Fibroblast of peridontal ligament (primary cell): ENCODE measurements at regions not wholly inside any gene's neighbourhood (a gene's known extent, or its start where the extent isn't known, plus 50 kb on each side); places are given as distances from the start of the nearest gene placed in this dataset.

ENCODE experiments used
- DNase-seq: peaks from one replicate; pipeline ENCODE4 v3.0.0-alpha.2; 2010; ENCODE audit errors: extremely low read depth

DNA sequence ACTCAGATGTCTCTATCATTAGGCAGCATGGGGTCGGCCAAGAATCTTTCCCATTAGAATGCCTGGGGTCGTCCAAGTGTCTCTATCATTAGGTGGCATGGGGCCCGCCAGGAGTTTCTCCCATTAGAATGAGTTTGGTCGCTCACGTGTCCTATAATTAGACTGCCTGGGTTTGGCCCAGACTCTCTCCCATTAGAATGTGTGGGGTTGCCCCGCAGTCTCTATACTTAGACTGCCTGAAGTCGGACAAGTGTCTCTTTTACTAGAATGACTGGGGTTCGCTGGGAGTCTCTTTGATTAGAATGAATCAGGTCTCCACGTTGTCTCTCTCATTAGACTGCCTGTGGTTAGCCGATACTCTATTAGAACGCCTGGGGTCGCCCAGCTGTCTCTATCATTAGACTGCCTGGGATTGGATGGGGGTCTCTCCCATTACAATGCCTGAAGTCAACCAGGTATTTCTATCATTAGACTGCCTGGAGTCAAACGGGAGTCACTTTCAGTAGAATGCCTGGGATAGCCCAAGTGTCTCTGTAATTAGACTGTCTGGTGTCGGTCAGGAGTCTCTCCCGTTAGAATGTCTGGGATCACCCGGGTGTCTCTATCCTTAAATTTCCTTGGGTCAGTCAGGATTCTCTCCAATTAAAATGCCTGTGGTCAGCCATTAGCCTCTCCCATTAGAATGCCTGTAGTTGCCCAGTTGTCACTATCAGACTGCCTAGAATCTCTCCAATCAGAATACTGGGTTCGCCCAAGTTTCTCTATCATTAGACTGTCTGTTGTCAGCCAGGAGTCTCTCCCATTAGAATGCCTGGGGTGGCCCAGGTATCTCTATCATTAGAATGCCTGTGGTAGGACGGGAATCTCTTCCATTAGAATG lies 1454.1 kb downstream of the UQCRFS1 start:
- no peak for DNase-seq

DNA sequence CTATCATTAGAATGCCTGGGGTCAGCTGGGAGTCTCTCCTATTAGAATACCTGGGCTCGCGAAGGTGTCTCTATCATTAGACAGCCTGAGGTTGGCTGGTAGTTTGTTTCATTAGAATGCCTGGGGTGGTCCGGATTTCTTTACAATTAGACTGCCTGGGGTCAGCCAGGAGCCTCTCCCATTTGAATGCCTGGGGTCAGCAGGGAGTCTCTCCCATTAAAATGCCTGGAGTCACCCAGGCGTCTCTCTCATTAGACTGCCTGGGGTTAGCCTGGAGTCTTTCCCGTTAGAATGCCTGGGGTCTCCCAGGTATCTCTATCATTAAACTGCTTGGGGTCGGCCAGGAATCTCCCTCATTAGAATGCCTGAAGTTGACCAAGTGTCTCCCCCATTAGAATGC lies 1458.3 kb downstream of the UQCRFS1 start:
- no peak for DNase-seq

DNA sequence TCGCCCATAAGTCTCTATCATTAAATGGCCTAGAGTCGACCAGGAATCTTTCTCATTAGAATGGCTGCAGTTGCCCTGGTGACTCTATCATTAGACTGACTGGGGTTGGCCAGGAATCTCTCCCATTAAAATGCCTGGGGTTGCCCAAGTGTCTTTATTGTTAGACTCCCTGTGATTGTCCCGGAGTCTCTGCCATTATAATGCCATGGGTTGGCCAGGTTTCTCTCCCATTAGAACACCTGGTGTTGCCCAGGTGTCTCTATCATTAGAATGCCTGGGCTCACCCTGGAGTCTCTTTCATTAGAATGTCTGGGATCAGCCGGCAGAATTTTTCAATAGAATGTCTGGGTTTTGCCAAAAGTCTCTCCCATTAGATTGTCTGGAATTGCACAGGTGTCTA lies 1459.3 kb downstream of the UQCRFS1 start:
- no peak for DNase-seq

DNA sequence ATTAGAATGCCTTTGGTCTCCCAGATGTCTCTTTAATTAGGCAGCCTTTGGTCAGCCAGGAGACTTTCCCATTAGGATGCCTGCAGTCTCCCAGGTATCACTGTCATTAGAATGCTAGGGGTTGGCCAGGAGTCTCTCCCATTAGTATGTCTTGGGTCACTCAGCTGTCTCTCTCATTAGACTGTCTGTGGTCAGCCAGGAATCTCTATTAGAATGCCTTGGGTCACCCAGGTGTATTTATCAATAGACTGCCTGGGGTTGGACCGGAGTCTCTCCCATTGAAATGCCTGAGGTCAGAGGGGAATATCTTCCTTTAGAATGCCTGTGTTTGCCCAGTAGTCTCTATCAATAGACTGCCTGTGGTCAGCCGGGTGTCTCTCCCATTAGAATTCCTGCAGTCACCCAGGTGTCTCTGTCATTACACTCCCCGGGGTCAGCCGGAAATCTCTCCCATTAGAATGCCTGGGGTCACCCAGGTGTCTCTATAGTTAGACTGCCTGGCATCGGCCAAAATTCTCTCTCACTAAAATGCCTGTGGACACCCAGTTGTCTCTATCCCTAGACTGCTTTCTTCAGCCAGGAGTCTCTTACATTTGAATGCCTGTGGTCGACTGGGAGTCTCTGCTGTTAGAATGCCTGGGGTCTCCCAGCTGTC lies 1460.3 kb downstream of the UQCRFS1 start:
- DNase-seq = no peak

DNA sequence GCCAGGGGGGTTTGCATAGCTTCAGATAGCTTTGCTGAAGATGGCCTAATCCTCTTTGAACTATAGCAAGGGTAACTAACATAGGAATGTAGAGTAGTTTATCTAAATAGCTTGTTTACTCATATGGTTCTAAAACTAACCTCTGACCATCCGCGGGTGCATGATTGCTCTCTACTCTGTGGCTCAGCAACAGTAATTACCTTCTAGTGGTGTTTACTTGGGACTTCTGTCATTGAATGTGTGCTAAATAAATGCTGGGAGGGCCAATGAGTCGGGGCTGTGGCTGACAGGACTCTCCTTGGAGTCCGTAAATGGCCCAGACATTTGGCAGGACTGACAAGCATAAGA lies 1461.9 kb downstream of the UQCRFS1 start:
- DNase-seq = no peak

DNA sequence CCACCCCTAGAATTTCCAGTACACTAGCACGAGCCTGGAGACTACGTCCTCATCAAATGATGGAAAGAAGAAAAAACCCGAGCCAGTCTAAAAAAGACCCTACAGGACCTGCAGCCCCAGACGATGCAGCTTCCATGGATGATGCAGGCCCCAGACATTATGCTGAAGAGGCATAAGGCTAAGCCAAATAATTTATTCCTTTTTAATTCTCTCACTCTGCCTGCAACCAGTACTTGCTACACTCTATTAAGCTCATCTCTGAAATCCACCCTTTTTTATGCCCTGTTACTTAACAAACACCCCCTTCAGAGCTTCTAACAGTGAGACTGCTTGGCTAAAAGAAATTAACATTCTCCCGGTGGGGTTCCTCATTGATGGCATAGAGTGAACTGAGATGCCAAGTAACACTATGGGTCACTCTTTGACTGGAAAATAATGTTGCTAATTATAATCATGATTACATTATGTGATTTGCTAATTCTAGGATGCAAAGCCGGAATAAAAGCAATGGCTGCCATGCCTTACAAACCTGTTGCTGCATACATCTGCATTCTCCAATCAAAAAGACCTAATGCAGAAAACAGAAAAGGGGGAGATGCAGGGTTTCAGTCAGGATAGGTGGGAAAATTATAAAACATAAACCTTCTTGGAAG lies 1462.4 kb downstream of the UQCRFS1 start:
- DNase-seq = no peak

DNA sequence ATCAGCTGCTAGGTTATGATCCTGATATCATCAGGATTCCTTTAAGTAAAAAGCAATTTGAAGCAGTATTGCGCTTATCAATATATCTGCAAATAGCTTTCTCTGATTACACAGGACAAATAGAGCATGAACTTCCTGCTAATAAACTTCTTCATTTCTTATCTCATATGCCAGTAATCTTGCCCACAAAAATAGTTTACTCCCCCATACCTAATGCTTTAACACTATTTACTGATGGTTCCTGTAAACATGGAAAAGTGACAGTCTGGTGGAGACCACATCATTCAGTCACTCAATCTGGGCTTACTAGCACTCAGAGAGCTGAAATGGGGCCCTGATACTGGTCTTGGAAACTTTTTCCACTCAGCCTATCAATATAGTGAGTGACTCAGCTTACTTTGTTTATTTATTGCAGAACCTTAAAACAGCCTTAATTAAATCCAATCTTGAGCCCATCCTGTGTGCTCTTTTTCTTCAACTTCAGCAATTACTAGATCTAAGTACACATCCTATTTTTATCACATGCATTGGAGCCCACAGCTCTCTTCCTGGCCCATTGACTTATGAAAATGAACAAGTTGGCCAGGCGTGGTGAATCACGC lies 1464.3 kb downstream of the UQCRFS1 start:
- DNase-seq = peak; percentile 15

DNA sequence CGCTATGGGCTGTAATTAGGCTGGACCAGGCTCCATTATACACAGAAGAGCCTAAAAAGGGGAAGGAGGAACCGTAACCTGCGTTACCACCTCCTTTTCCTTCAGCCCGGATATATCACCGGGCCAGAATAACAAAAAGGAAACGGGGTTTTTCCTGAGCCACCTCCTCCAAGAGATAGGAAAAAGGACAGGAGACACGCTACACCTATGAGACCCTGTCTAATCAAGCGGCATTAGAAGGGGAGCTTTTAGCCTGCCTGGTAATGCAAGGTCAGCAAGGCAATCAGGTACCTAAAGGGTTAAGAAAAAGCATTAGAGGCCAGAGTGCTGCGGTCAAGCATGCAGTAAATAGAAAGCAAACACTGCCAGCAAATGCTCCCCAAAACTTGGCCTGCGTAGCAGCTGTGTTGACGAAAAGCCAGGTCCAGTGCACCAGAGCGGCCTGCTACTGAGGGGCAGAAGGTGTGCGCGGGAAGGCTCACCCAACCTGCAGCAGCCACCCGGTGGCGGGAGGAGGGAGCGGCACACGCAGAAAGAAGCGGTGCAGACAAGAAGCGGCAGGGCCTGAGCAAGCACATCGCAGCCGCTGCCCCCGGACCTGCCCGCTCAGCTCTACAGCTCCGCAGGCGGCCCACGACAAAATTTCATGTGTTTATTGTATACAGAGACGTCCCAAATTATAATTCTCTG lies 1466.1 kb downstream of the UQCRFS1 start:
- peak; percentile 5 for DNase-seq

DNA sequence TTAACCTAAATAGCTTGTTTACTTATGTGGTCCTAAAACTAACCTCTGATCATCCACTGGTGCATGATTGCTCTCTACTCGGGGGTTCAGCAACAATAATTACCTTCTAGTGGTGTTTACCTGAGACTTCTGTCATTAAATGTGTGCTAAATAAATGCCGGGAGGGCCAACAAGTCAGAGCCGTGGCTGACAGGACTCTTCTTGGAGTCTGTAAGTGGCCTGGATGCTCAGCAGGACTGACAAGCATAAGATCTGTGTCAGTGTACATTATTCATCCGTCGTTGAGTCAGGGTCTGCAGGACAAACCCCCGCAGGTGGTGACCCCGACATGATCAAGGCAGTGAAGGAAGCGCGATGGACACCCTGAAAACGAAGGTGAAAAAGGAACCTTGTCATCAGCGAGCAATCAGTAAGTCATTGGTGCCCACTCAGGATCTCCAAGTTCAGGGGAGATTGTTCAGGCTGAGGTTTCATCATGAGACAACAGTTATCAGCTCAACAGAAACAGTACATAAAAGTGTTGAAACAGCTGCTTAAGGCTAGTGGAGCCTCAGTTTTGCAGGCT lies 1466.9 kb downstream of the UQCRFS1 start:
- no peak for DNase-seq

DNA sequence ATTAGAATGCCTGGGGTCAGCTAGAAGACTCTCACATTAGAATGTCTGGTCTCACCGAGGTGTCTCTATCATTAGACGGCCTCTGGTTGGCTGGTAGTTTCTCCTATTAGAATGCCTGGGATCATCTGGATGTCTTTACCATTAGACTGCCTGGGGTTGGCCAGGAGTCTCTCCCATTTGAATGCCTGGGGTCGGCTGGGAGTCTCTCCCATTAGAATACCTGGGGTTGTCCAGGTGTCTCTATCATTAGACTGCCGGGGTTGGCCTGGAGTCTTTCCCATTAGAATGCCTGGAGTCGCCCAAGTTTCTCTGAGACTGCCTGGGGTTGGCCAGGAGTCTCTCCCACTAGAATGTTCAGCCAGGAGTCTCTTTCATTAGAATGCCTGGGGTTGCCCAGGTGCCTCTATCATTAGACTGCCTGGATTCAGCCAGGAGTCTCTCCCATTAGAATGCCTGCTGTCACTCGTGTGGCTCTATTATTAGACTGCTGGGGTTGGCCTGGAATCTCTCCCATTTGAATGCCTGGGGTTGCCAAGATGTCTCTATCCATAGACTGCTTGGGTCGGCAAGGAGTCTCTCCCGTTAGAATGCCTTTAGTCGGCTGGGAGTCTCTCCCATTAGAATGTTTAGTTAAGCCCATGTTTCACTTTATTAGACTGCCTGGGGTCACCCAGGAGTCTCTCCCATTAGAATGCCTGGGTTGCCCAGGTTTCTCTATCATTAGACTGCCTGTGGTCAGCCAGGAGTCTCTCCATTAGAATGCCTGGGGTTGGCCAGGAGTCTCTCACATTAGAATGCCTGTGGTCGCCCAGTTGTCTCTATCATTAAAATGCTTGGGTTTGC lies 1467.8 kb downstream of the UQCRFS1 start:
- no peak for DNase-seq

DNA sequence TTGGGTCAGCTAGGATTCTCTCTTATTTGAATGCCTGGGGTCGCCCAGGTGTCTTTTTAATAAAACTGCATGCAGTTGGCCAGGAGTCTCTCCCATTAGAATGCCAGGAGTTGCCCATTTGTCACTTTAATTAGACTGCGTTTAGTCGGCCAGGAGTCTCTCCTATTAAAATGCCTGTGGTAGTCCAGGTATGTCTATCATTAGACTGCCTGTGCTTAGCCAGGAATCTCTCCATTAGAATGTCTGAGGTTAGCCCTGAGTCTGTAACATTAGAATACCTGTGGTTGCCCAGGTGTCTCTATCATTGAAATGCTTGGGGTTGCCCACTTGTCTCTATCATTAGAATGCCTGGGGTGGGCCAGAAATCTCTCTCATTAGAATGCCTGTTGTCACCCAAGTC lies 1470.9 kb downstream of the UQCRFS1 start:
- DNase-seq = no peak

DNA sequence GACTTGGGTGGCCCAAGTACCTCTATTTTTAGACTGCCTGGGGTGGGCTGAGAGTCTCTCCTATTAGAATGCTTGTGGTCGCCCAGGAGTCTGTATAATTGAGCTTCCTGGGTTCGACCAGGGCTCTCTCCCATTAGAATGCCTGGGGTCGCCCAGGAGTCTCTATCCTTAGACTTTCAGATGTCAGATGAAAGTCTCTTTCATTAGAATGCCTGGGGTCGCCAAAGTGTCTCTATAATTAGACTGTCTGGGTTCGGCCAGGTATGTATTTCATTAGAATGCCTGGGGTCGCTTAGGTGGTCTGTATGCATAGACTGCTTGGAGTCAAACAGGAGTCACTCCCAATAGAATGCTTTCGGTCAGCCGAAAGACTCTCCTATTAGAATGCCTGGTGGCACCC lies 1471.7 kb downstream of the UQCRFS1 start:
- DNase-seq = no peak

DNA sequence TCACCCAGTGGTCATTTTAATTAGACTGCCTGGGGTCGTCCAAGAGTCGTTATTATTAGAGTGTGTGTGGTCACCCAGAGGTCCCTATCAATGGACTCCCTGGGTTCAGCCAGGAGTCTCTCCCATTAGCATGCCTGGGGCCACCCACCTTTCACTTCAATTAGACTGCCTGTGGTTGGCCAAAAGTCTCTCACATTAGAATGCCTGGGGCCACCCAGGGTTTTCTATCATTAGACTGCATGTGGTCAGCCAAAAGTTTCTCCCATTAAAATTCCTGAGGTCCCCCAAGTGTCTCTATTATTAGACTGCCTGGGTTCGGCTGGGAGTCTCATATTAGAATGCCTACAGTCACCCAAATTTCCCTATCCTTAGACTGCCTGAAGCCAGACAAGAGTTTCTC lies 1472.6 kb downstream of the UQCRFS1 start:
- no peak for DNase-seq

DNA sequence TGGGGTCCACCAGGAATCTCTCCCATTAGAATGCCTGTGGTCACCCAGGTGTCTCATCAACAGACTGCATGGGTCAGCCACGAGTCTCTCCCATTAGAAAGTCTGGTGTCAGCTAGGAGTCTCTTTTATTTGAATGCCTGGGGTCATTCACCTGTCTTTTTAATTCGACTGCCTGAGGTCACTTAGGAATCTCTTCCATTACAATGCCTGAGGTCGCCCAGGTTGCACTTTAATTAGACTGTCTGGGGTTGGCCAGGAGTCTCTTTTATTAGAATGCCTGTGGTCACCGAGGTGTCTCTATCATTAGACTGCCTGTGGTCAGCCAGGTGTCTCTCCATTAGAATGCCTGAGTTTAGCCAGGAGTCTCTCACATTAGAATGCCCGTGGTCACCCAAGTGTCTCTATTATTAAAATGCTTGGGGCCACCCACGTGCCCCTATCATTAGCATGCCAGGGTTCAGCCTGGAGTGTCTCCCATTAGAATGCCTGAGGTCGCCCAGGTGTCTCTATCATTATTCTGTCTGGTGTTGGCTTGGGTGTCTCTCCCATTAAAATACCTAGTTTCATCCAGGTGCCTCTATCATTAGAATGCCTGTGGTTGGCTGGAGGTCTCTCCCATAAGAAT lies 1474.3 kb downstream of the UQCRFS1 start:
- DNase-seq = no peak

DNA sequence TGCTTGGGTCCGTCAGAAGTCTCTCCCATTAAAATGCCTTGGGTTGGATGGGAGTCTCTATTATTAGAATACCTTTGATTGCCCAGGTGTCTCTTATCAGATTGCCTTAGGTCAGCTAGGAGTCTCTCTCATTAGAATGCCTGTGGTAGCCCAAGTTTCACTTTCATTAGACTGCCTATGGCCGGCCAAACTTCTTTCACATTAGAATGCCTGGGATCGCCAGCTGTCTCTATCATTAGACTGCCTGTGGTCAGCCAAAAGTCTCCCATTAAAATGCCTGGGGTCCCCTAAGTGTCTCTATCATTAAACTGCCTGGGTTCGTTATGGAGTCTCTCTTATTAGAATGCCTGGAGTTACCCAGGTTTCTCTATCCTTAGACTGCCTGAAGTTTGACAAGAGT lies 1476.7 kb downstream of the UQCRFS1 start:
- DNase-seq = no peak

DNA sequence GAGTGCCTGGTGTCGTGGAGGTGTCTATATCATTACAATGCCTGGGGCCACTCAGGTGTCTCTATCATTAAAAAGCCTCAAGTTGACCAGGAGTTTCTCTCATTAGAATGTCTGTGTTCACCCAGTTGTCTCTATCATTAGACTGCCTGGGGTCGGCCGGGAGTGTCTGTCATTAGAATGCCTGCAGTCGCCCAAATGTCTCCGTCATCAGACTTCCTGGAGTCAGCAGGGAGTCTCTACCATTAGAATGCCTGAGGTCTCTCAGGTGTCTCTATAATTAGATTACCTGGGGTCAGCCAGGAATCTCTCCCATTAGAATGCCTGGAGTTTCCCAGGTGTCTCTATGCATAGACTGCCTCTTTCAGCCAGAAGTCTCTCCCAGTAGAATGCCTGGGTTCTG lies 1477.6 kb downstream of the UQCRFS1 start:
- no peak for DNase-seq

DNA sequence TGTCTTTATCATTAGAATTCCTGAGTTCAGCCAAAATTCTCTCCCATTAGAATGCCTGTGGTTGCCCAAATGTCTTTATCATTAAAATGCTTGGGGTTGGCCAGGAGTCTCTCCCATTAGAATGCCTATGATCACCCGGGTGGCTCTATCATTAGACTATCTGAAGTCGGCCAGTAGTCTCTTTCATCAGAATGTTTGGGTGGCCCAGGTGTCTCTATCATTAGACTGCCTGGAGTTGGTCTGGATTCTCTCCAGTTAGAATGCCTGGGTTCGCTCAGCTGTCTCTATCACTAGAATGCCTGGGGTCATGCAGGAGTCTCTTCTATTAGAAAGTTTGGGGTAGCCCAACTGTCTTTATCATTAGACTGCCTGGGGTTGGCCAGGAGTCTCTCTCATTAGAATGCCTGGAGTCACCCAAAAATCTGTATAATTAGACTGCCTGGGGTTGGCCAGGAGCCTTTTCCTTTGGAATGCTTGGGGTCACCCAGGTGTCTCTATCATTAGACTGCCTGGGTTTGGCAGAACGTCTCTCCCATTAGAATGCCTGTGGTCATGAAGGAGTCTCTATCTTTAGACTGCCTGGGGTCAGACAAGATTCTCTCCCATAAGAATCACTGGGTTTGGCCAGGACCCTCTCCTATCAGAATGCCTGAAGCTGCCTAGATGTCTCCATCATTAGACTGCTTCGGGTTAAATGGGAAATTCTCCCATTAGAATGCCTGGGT lies 1478.3 kb downstream of the UQCRFS1 start:
- no peak for DNase-seq

DNA sequence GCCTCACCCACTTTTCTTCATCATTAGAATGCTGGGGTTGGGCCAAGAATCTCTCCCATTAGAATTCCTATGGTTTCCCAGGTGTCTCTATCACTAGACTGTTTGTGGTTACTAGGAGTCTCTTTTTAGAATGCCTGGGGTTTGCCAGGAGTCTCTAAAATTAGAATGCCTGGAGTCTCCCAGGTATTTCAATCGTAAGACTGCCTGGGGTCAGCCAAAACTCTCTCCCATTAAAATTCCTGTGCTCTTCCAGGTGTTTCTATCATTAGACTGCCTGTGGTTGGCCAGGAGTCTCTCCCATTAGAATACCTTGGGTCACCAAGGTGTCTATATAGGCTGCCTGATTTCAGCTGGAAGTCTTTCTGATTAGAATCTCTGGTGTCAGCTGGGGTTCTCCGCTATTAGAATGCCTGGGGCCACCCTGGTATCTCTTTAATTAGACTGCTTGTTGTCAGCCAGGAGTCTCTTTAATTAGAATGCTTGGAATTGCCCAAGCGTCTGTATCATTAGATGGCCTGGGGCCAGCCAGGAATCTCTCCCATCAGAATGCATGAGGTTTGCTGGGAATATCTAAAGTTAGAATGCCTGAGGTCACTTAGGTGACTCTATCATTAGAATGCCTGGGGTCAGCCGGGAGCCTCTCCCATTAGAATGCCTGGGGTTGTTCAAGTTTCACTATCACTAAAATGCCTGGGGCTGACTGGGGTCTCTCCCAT lies 1479.2 kb downstream of the UQCRFS1 start:
- no peak for DNase-seq

DNA sequence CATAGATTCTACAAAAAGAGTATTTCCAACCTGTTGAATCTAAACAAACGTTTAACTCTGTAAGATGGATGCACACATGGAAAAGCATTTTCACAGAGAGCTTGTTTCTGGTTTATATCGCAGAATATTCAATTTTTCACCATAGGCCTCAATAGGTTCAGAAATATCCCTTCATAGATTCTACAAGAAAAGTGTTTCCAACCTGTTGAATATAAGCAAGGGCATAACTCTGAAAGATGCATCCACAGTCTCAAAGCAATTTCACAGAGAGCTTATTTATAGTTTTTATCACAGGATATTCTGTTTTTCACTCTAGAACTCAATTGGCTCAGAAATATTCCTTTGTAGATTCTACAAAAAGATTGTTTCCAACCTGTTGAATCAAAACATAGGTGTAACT lies 1483.6 kb downstream of the UQCRFS1 start:
- DNase-seq = no peak
